Neutrophil (primary cell): ENCODE measurements at regions not wholly inside any gene's neighbourhood (a gene's known extent, or its start where the extent isn't known, plus 50 kb on each side); places are given as distances from the start of the nearest gene placed in this dataset.

Source experiments
- H3K27ac ChIP-seq: fragments of 200-600 bp; sonication (generic); 2 replicates; pipeline ENCODE4 v1.5.1; 2016; ENCODE audit warnings: mild to moderate bottlenecking, moderate library complexity
- H3K27me3 ChIP-seq: fragments of 200-600 bp; sonication (generic); 2 replicates; pipeline ENCODE4 v1.6.0; 2016; ENCODE audit warnings: mild to moderate bottlenecking
- H3K36me3 ChIP-seq: fragments of 200-600 bp; sonication (generic); 2 replicates; pipeline ENCODE4 v1.5.1; 2017
- H3K4me1 ChIP-seq, 2 experiments: fragments of 200-600 bp in 1 of 2; sonication (generic) in 1 of 2; 1 replicate in 1 of 2; 2 replicates in 1 of 2; pipeline versions ENCODE4 v1.5.1 to v1.6.1; 2013 to 2016; ENCODE audit warnings: low read depth in 1 of 2, low read length in 1 of 2, mild to moderate bottlenecking in 1 of 2, moderate library complexity in 1 of 2; ENCODE audit not compliant: control insufficient read depth in 1 of 2, insufficient read depth in 1 of 2
- H3K4me3 ChIP-seq, 2 experiments: fragments of 200-600 bp in 1 of 2; sonication (generic) in 1 of 2; 1 replicate in 1 of 2; 2 replicates in 1 of 2; pipeline ENCODE4 v1.5.1; 2013 to 2016; ENCODE audit warnings: low read depth in 1 of 2, low read length in 1 of 2, mild to moderate bottlenecking in 1 of 2, moderate library complexity in 1 of 2
- H3K9me3 ChIP-seq: fragments of 200-600 bp; sonication (generic); 2 replicates; pipeline ENCODE4 v1.5.1; 2016
- TF ChIP-seq, protein P1 (sequence below): fragments of 200-600 bp; sonication (generic); IDR thresholded peaks from 2 replicates; pipeline ENCODE4 v1.5.1; 2016; ENCODE audit warnings: antibody characterized with exemption

DNA sequence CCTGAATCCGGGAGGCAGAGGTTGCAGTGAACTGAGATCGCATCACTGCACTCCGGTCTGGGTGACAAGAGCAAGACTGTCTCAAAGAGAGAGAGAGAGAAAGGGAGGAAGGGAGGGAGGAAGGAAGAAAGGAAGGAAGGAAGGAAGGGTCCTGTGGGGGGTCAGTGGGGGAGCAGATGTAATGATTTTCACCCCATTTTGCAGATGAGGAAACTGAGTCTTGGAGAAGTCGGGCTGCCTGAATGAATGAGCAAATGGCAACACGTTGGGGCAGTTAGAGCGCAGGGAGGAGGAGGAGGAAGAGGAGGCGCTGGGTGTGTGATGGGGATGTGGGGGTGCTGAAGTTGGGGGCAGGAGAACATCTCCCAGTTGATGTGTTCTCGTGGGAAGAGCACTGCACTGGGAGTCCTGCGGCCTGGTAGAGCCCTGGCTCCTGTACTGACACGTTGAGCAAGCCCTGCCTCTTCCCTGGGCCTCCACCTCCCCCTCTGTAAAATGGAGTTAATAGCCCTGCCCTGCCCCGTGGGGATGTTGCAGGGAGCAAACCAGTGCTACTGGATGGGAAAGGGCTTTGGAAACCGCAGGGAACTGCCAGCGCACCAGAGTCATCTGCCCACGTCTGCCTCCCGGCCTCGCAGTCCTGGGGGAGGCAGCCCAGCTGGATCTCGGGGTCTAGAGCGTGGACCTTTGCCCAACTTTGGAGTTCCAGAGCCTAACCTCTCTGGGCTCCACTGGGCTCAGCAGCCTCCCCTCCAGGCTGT, 103.2 kb upstream of the CASZ1 start:
- no peak overlapping the region for H3K4me3 ChIP-seq

DNA sequence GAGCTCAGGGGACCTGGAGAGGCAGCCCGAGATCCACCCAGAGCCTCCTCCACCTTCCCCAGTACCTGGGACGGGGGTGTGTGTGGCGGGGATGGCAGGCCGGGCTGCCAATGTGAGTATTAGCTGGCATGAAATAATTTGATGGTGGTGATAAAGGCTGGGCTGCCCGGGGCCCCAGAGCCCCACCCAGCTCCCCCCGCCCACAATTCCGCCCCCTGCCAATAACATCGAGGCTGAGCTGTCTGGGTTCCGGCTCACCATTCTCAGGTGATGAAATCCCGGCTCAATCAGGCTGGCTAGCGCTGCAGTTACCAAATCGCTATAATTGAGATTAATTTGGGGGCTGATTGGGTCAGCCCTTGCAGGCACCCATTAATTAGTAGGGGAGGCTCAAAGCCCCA, 103.8 kb upstream of the CASZ1 start:
- no peak overlapping the region for H3K4me3 ChIP-seq
- peaks cover 15 to 20% of the 10 kb centered on the region in 2 experiments for H3K4me1 ChIP-seq
- H3K27ac ChIP-seq = no peak overlapping the region

More for the DNA sequence above, 103.2 kb upstream of the CASZ1 start:
- H3K27me3 ChIP-seq = peaks cover 23% of the 10 kb centered on the region
- TF ChIP-seq, protein P1, sequence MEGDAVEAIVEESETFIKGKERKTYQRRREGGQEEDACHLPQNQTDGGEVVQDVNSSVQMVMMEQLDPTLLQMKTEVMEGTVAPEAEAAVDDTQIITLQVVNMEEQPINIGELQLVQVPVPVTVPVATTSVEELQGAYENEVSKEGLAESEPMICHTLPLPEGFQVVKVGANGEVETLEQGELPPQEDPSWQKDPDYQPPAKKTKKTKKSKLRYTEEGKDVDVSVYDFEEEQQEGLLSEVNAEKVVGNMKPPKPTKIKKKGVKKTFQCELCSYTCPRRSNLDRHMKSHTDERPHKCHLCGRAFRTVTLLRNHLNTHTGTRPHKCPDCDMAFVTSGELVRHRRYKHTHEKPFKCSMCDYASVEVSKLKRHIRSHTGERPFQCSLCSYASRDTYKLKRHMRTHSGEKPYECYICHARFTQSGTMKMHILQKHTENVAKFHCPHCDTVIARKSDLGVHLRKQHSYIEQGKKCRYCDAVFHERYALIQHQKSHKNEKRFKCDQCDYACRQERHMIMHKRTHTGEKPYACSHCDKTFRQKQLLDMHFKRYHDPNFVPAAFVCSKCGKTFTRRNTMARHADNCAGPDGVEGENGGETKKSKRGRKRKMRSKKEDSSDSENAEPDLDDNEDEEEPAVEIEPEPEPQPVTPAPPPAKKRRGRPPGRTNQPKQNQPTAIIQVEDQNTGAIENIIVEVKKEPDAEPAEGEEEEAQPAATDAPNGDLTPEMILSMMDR = no peak
- peaks cover 12 to 14% of the 10 kb centered on the region in 2 experiments for H3K4me1 ChIP-seq
- no peaks in the 10 kb centered on the region for H3K36me3 ChIP-seq
- no peaks in the 10 kb centered on the region for H3K9me3 ChIP-seq
- H3K27ac ChIP-seq = no peak overlapping the region

DNA sequence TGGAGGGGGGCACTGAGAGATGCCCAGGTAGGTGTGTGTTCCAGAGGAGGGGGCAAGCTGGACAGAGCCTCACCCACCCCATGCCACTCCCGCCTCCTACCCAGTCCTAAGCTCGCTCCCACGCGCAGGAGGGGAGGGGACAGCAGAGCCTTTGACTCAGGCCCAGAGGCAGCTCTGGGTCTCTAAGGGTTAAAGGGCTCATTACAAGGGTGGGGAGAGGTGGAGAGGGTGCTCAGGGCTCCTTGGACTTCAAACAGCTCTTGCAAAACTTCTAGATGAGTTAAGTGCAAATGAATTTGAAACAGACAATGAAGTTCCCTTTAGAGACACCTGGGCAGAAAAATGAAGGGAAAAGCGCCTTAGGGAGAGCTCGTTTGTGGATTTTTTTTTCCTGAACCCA, 104.2 kb upstream of the CASZ1 start:
- H3K4me3 ChIP-seq = no peak overlapping the region
- TF ChIP-seq, protein P1 = no peak
- H3K27ac ChIP-seq = no peak overlapping the region

More for the DNA sequence above, 103.8 kb upstream of the CASZ1 start:
- peaks cover 28% of the 10 kb centered on the region for H3K27me3 ChIP-seq
- H3K9me3 ChIP-seq = no peaks in the 10 kb centered on the region
- TF ChIP-seq, protein P1 = no peak
- H3K36me3 ChIP-seq = no peaks in the 10 kb centered on the region

DNA sequence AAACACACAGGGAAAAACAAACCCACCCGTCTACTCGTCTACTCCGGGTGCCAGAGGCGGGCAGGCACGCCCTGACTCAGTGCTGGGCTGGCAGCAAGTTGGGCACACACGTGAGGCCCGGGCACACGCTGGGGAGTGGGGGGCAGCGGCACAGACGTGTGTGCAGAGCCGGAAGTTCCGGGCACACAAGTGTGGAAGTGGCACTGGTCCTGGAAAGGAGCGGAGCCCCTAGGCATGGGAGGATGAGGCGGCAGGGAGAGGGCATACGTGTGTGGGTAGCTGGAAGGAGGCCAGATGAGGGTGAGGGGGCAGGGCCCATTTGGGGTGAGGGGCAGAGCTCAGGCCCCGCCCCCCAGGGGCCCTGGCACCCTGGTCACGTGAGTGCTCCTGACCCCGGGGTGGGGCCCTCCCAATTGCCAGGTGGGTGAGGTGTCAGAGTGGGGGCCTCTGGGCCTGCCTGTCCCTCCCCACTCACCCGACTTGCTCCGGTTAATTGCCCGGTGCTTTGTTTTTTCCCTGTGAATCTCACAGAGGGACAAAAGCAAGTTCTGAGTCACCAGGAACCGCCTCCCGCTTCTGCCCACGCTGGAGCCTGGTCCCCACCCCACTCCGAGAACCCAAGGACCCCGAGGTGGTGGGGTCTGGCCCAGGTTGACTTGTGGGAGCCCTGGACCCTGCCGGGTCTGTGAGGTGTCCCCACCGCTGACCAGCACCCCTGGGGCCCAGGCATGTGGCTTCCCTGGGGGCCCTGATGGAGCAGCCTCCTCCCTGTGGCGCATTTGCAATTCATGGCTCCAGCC, 104.8 kb upstream of the CASZ1 start:
- Histone ChIP-seq H3K9me3 (no peaks in the 10 kb centered on the region), H3K36me3 (no peaks in the 10 kb centered on the region), H3K4me3 (no peak overlapping the region), H3K4me1 (peaks cover 15 to 27% of the 10 kb centered on the region in 2 experiments), H3K27ac (no peak overlapping the region), H3K27me3 (peaks cover 39% of the 10 kb centered on the region)
- TF ChIP-seq, protein P1 = no peak

More for the DNA sequence above, 104.2 kb upstream of the CASZ1 start:
- peaks cover 15 to 24% of the 10 kb centered on the region in 2 experiments for H3K4me1 ChIP-seq
- H3K27me3 ChIP-seq = peaks cover 33% of the 10 kb centered on the region
- H3K36me3 ChIP-seq = no peaks in the 10 kb centered on the region
- H3K9me3 ChIP-seq = no peaks in the 10 kb centered on the region

DNA sequence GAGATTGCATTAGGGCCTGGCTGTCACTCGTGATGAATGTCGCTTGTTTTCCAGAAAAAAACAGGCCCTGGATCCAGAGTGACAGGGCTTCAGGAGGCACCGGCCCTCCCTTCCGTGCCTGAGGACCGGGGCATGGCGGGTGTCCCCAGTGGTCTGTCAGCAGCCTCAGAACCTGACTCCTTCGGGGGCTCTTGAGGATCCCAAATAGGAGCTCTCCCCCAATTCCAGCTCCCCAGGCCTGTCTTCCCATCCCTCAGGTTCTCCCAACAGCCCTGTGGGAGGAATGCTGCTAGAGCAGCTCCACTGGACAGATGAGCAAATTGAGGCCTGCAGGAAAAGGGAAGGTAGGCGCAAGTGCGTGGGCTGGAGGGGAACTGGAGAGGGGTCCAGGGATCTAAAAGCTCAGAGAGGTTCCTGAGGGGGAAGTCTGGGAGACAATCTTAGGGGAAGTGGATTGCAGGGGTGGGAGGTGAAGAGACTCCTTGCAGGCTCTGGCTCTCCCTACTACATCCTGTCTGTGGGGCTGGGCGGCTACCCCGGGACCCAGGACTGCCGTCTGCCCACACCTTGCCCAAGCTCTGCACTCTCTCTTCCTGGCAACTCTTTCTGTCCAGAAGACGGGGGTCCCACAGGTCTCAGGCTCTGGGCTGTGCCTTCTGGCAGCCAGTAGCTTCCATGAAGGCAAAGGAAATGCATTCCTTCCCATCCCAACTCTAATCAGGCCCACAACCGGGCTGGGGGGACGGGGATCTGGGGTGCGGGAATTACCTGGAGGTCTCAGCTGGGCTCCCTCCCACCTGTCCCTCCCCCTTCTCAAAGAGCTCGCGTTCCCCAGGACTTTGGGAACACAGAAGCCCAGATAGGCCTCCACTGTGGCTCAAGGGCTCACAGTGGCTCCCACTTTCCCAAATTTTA, 105.7 kb upstream of the CASZ1 start:
- TF ChIP-seq, protein P1 = no peak
- Histone ChIP-seq H3K27me3 (peaks cover 47% of the 10 kb centered on the region), H3K4me1 (peaks cover 15 to 27% of the 10 kb centered on the region in 2 experiments), H3K4me3 (no peak overlapping the region), H3K36me3 (no peaks in the 10 kb centered on the region), H3K27ac (no peak overlapping the region), H3K9me3 (no peaks in the 10 kb centered on the region)
